ENCODE measurements at regions not wholly inside any gene's neighbourhood (a gene's known extent, or its start where the extent isn't known, plus 50 kb on each side); places are given as distances from the start of the nearest gene placed in this dataset.

GRCh38 chr4:137427411-137427810 lies 104.9 kb downstream of the PCDH18 start:
- H3K4me1 Mint-ChIP-seq = no peaks in the 10 kb centered on the region
- H3K36me3 ChIP-seq (replicated peaks in 1 of 2; ENCODE audit: control insufficient read depth in 1 of 2, insufficient read depth in 2 of 2, low read length in 2 of 2) = no peaks in the 10 kb centered on the region
- intact Hi-C loops (cut with micrococcal nuclease) = no loop called here

DNA sequence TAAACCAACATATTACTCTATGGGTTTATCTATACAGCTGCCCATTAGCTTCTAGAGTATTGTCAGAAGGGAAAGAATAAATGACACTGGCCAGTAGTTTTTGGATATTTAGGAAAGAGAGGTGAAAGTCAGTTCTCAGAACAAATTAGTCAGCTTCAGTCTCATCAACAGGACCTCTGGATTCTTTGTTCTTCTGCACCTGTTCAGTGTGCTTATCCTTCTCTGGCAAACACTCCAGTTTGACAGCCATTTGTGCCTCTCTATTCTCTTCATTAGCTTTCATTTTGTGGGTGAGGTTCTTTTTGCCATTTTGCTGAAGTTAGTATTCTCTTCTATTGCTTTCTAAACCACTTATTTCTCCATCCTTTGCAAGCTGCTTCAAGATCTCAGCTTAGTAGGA lies 107.0 kb downstream of the PCDH18 start:
- peaks cover 4 to 14% (median 8%) of the 10 kb centered on the region in 7 donors for H3K9me3 Mint-ChIP-seq
- H3K4me1 ChIP-seq (ENCODE audit: control insufficient read depth in 1 of 2, insufficient read depth in 2 of 2, low read length in 2 of 2) = no peaks in the 10 kb centered on the region
- H3K27ac ChIP-seq (ENCODE audit: low read depth in 1 of 2, low read length in 2 of 2) = no peak overlapping the region
- H3K27ac Mint-ChIP-seq = no peak overlapping the region
- DNase-seq = no peak
- TF ChIP-seq, protein P1, sequence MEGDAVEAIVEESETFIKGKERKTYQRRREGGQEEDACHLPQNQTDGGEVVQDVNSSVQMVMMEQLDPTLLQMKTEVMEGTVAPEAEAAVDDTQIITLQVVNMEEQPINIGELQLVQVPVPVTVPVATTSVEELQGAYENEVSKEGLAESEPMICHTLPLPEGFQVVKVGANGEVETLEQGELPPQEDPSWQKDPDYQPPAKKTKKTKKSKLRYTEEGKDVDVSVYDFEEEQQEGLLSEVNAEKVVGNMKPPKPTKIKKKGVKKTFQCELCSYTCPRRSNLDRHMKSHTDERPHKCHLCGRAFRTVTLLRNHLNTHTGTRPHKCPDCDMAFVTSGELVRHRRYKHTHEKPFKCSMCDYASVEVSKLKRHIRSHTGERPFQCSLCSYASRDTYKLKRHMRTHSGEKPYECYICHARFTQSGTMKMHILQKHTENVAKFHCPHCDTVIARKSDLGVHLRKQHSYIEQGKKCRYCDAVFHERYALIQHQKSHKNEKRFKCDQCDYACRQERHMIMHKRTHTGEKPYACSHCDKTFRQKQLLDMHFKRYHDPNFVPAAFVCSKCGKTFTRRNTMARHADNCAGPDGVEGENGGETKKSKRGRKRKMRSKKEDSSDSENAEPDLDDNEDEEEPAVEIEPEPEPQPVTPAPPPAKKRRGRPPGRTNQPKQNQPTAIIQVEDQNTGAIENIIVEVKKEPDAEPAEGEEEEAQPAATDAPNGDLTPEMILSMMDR (IDR thresholded peaks at IDR 0.05) = no peak
- peaks cover 0 to 2% (median 0%) of the 10 kb centered on the region in 3 donors for H3K27me3 Mint-ChIP-seq (ENCODE audit: low read depth in 3 of 3)
- no peaks in the 10 kb centered on the region for H3K79me2 ChIP-seq (ENCODE audit: insufficient read depth, low read length)
- no peak overlapping the region for H3K4me3 Mint-ChIP-seq
- H3K36me3 ChIP-seq (replicated peaks in 1 of 2; ENCODE audit: control insufficient read depth in 1 of 2, insufficient read depth in 2 of 2, low read length in 2 of 2) = no peaks in the 10 kb centered on the region
- H3K4me3 ChIP-seq (replicated peaks in 1 of 3; ENCODE audit: low read depth in 2 of 3, low read length in 3 of 3) = no peak overlapping the region
- H3K36me3 Mint-ChIP-seq = no peaks in the 10 kb centered on the region
- no peak overlapping the region for H3K9ac ChIP-seq (ENCODE audit: insufficient read depth, low read length, poor library complexity, severe bottlenecking)
- no peaks in the 10 kb centered on the region for H3K4me1 Mint-ChIP-seq
- H3K9me3 ChIP-seq (replicated peaks in 1 of 2; ENCODE audit: control insufficient read depth in 1 of 2, insufficient read depth in 1 of 2, low read length in 2 of 2) = peaks cover 11 to 15% of the 10 kb centered on the region in 2 donors
- H3K27me3 ChIP-seq (ENCODE audit: control insufficient read depth in 2 of 2, insufficient read depth in 2 of 2, low read length in 2 of 2) = no peaks in the 10 kb centered on the region
- no peak overlapping the region for H2AFZ ChIP-seq (ENCODE audit: insufficient read depth, low read depth, low read length, poor library complexity, severe bottlenecking)
- intact Hi-C loops (cut with micrococcal nuclease) = no loop called here
- no peak overlapping the region for H3K4me2 ChIP-seq (replicated peaks; ENCODE audit: extremely low read depth, low read length, poor library complexity, severe bottlenecking)
- H4K20me1 ChIP-seq (ENCODE audit: insufficient read depth, low read length) = no peaks in the 10 kb centered on the region

More at GRCh38 chr4:137427411-137427810, 104.9 kb downstream of the PCDH18 start:
- no peak overlapping the region for H3K4me2 ChIP-seq (replicated peaks; ENCODE audit: extremely low read depth, low read length, poor library complexity, severe bottlenecking)
- no peak overlapping the region for H3K4me3 ChIP-seq (replicated peaks in 1 of 3; ENCODE audit: low read depth in 2 of 3, low read length in 3 of 3)
- H3K9ac ChIP-seq (ENCODE audit: insufficient read depth, low read length, poor library complexity, severe bottlenecking) = no peak overlapping the region
- no peak overlapping the region for H3K27ac ChIP-seq (ENCODE audit: low read depth in 1 of 2, low read length in 2 of 2)
- H3K79me2 ChIP-seq (ENCODE audit: insufficient read depth, low read length) = no peaks in the 10 kb centered on the region
- H3K9me3 ChIP-seq (replicated peaks in 1 of 2; ENCODE audit: control insufficient read depth in 1 of 2, insufficient read depth in 1 of 2, low read length in 2 of 2) = peaks cover 3 to 6% of the 10 kb centered on the region in 2 donors
- Mint-ChIP-seq H3K27me3 (ENCODE audit: low read depth in 3 of 3) (peaks cover 0 to under 1% (median 0%) of the 10 kb centered on the region in 3 donors), H3K9me3 (peaks cover 2 to 12% (median 3%) of the 10 kb centered on the region in 7 donors), H3K4me3 (no peak overlapping the region), H3K27ac (no peak overlapping the region), H3K36me3 (no peaks in the 10 kb centered on the region)
- H3K27me3 ChIP-seq (ENCODE audit: control insufficient read depth in 2 of 2, insufficient read depth in 2 of 2, low read length in 2 of 2) = no peaks in the 10 kb centered on the region
- H2AFZ ChIP-seq (ENCODE audit: insufficient read depth, low read depth, low read length, poor library complexity, severe bottlenecking) = no peak overlapping the region
- no peaks in the 10 kb centered on the region for H3K4me1 ChIP-seq (ENCODE audit: control insufficient read depth in 1 of 2, insufficient read depth in 2 of 2, low read length in 2 of 2)
- 100% methylated on average over 2 of the region's 3 CpGs for WGBS (ENCODE audit: insufficient coverage)
- no peaks in the 10 kb centered on the region for H4K20me1 ChIP-seq (ENCODE audit: insufficient read depth, low read length)
- no peak for DNase-seq
- TF ChIP-seq, protein P1 (IDR thresholded peaks at IDR 0.05) = no peak
